ENCODE measurements at regions not wholly inside any gene's neighbourhood (a gene's known extent, or its start where the extent isn't known, plus 50 kb on each side); places are given as distances from the start of the nearest gene placed in this dataset.

GRCh38 chr13:81781471-81781870 lies 1440.5 kb upstream of the SPRY2 start:
- DNase-seq (ENCODE audit: low spot score) = no peak

- no peak for DNase-seq (ENCODE audit: low spot score)
Observed at GRCh38 chr13:81779876-81780275, 1439.0 kb upstream of the SPRY2 start.

DNA sequence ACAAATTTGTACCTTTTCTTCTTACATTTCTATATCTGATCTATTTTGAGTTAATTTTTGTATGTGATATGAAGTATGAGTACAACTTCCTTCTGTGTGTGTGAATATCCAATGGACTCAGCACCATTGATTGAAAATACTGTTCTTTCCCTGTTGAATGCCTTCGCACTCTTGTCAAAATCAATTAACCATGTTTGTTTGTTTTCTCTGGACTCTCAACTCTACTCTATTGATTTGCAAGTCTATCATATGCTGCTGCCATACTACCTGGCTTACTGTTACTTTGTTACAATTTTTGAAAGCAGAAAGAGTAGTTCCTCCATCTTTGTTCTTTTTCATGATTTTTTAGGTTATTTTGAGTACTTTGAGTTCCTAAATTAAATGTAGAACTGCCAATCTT lies 1437.4 kb upstream of the SPRY2 start:
- no peak for DNase-seq (ENCODE audit: low spot score)

GRCh38 chr13:81773263-81773662 lies 1432.3 kb upstream of the SPRY2 start:
- no peak for DNase-seq (ENCODE audit: low spot score)

DNA sequence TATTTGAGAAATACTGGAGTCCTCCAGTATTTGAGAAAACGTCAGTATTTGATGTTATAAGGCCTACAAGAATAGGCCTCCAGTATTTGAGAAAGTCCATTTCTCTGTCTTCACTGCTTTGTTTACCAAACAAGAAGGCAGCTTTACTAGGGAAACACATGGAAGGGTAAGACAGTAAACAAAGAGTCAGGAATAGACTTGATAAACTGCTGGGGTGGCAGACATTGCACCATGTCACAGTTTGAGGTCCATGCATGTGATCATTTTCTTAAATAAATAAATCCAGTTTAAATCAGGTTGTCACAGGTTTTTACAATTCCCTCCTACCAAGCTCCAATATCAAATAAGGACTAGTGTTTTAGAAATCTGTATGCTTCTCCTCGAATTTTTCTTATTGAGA lies 1431.0 kb upstream of the SPRY2 start:
- DNase-seq (ENCODE audit: low spot score) = no peak

DNA sequence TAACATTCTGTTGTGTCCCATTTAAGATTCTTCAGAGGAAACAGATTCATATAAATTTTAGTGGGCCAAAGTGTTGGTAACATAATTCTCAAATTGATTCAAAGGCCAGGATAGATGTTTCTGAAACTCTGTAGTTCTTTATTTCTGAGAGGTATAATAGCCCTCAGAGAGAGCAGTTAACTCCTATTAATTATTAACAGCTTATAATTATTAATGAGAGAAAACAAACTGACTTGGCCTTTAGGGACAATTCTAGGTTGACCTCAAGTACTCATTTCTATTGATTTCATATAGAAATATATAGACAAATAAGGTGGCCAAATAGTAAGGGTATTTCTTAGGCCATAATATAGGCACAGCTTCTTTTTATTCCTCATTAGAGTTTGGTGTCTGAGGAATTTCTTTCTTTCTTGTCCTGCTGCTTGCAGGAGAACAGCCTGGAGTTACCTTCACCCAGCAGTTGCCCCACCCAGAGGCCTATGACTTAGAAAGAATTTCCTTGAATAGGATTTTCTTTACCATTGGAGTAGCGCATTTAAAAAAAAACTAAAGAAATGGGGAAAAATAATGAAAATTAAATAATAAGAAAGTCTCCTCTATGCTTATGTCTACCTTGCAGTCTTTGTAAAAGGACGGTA lies 1430.1 kb upstream of the SPRY2 start:
- no peak for DNase-seq (ENCODE audit: low spot score)

DNA sequence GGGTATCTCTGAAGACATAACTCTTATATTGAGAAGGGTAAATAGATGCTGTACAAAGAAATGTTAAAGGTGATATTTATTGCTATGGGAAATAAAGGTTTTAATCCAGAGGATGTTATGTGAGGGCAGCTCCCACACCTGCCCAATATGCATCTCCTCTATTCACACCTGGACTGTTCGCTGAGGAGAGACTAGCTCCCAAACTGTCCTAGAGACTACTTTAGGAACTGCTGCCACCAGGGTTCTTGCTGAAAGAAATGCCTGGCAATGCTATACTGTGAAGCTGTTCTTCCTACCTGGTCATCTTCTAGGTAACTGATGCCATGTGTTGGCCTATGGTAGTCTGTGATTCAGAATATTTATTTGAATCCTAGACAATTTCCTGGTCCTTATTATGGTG lies 1421.5 kb upstream of the SPRY2 start:
- no peak for DNase-seq (ENCODE audit: low spot score)

GRCh38 chr13:81760316-81760715 lies 1419.4 kb upstream of the SPRY2 start:
- no peak for DNase-seq (ENCODE audit: low spot score)

GRCh38 chr13:81757348-81757970 lies 1416.5 kb upstream of the SPRY2 start:
- no peak for DNase-seq (ENCODE audit: low spot score)

DNA sequence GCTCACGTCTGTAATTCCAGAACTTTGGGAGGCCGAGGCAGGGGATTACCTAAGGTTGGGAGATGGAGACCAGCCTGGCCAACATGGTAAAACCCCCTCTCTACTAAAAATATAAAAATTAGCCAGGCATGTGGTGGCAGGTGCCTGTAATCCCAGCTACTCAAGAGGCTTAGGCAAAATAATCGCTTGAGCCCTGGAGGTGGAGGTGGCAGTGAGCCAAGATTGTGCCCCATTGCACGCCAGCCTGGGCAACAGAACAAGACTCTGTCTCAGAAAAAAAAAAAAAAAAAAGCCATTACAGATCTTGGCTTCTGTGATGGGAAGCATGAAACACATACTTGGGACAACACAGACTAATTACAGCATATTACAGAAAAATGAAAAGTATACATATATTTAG lies 1404.5 kb upstream of the SPRY2 start:
- no peak for DNase-seq (ENCODE audit: low spot score)

GRCh38 chr13:81738364-81738763 lies 1397.4 kb upstream of the SPRY2 start:
- DNase-seq (ENCODE audit: low spot score) = no peak

DNA sequence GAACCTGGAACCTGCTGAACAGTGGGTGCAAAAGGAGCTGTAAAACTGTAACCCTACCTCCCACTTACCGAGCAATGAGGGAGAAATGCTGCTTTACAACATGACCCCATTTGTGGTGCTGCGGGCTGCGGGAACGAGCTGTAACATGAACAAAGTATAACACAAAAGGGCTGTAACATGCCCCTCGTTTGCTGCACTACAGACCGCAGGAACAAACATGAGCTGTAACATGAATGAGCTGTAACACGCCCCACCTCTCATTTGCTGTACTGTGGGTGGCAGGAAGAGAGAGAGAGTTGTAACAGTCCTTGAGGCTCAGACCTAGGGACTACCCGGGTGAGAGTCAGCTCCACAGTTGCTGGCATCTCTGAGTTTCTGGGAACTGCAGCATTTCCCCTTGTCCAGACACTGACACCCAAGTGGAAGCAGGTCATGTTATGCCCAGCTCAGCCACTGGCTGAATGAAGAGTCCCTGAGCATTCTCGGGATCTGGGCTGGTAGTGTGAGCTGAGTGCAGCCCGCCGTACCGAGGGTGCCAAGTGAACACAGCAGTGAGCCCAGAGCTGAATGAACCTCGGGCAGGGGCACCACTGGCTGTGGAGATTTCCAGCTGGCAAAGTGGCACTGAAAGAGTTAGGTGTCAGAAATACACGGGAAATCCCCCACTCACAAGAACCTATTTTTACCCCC lies 1385.3 kb upstream of the SPRY2 start:
- no peak for DNase-seq (ENCODE audit: low spot score)

DNA sequence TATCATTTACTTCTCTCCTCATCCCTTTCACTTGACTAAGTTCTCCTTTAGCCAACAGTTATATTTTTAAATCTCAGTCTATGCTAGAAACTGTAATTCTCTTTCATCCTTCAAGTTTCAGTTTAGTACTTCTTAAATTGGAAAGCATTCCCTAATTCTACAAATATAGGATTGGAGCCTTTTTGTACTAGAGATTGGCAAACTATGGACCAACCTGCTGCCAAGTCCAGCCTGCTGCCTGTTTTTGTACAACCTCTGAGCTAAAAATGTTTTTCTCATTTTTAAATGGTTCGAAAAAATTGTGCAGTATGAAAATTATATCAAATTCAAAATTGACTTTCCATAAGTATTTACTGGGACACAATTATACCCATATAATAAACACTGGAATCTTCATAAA lies 1381.5 kb upstream of the SPRY2 start:
- no peak for DNase-seq (ENCODE audit: low spot score)

GRCh38 chr13:81721400-81721799 lies 1380.5 kb upstream of the SPRY2 start:
- DNase-seq (ENCODE audit: low spot score) = no peak

DNA sequence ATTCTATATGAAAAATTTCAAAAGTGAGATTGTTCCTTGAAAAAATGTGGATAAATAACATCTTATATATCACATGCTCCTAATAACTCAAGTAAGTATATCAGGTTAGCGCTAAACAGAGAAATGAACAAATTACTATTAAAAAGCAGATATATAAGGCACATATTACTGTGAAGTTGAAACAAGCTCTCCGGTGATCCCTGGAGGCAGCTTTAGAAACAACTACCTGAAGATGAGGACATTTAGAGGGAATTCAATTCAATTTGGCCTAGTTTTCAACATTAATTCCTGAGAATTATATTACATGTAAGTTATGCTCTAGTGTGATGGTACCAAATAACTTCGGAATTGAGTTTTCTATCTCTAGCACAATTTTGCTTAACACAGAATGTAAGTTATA lies 1373.6 kb upstream of the SPRY2 start:
- DNase-seq (ENCODE audit: low spot score) = no peak

DNA sequence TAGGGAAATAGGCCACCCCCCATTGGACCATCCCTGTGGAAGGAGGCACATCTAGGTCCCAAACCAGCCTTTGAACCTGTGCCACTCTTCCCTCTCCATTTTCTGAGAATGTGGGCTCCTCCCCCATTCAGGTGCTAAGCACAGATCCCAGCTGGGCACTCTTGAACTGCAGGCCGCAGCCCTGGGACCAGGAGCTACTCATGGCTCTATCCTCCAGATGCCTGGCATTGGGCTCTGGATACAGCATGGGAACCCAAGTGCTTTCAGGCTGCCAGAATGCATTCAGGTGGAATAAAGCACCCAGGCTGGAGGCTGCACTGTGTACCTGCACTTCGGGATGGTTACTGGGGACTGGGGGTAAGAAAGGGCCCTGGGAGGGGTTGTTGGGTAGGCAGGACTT lies 1372.3 kb upstream of the SPRY2 start:
- DNase-seq (ENCODE audit: low spot score) = no peak

- DNase-seq (ENCODE audit: low spot score) = no peak
Observed at GRCh38 chr13:81697826-81698225, 1356.9 kb upstream of the SPRY2 start.

DNA sequence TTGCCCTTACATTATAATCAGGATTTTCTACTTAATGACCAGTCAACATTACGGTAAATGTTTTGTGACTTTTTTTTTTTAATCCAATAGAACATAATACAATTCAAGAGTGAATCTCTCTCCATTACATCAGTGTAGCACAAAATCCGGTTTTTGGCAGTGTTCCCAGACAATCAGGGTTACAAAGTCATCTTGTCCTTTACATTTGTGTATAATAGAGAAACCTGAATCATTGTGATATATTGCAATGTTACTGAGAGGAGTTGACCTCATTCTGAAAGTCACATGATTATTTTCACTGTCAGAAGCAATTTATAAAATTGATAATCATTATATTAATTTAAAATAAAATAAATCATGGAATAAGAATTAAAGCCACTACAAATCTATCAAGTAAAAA lies 1346.0 kb upstream of the SPRY2 start:
- DNase-seq (ENCODE audit: low spot score) = no peak

- no peak for DNase-seq (ENCODE audit: low spot score)
Observed at GRCh38 chr13:81683521-81683920, 1342.6 kb upstream of the SPRY2 start.

GRCh38 chr13:81682081-81682630 lies 1341.2 kb upstream of the SPRY2 start:
- no peak for DNase-seq (ENCODE audit: low spot score)

DNA sequence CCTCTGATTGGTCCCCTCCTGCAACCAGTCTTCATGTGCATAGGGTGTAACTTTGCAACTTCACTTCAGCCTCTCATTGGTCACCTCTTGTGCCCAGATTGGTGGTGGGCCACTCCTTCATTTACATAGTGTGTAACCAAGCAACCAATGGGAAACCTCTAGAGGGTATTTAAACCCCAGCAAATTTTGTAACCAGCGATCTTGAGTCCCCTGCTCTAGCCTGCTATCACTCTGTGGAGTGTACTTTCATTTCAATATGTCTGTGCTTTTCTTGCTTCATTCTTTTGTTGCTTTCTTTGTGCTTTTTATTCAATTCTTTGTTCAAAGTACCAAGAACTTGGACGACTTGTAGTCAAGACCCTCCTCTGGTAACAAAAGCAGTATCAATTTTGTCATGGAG lies 1336.9 kb upstream of the SPRY2 start:
- DNase-seq (ENCODE audit: low spot score) = no peak

DNA sequence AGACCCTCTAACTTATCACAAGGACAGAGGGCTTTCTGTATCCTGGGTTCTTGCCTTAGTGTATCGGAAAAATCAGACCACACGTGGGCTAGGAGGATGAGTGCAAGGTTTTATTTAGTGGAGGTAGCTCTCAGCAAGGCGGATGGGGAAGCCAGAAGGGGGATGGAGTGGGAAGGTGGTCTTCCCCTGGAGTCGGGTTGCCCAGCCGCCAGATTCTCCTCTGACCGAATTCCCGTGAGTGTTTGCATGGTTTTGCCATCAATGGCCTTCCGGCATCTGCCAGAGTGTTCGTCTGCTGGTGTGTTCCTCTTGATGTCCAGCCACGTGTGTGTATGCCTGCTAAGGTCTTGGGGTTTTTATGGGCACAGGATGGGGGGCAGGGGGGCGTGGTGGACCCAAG lies 1335.1 kb upstream of the SPRY2 start:
- DNase-seq (ENCODE audit: low spot score) = no peak

DNA sequence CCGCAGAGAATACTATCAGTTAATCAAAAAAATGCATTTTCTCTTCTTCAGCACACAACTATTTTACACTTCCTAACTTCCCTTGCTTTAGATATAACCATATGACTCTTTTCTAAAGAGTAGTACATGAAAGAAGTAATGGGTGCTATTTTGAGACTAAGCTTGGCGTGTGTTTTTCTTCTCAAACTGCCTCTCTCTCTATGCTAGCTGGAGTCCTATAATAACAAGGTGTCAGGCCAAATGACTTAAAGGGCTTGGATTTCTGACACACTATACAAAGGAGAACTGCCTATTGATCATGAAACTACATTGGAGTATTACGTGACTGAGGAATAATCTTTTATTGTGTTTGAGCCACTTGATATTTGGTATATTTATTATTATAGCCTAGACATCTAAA lies 1330.1 kb upstream of the SPRY2 start:
- DNase-seq (ENCODE audit: low spot score) = no peak

Measured in HuH-7 (cell line).